Choroid plexus epithelial cell (primary cell): ENCODE measurements at regions not wholly inside any gene's neighbourhood (a gene's known extent, or its start where the extent isn't known, plus 50 kb on each side); places are given as distances from the start of the nearest gene placed in this dataset.

ENCODE experiments used
- DNase-seq: peaks from one replicate; pipeline ENCODE4 v3.0.0-alpha.2; 2010; ENCODE audit warnings: low read depth
- H3K4me3 ChIP-seq: 2 replicates; pipeline ENCODE4 v1.5.1; 2011; ENCODE audit warnings: low read depth, mild to moderate bottlenecking, control low read depth, low read length, moderate library complexity
- TF ChIP-seq, protein P1 (sequence below): conservative IDR thresholded peaks from 2 replicates; pipeline ENCODE4 v1.5.1; 2011; ENCODE audit warnings: low read depth, mild to moderate bottlenecking, control low read depth, inconsistent platforms, low read length, moderate library complexity

DNA sequence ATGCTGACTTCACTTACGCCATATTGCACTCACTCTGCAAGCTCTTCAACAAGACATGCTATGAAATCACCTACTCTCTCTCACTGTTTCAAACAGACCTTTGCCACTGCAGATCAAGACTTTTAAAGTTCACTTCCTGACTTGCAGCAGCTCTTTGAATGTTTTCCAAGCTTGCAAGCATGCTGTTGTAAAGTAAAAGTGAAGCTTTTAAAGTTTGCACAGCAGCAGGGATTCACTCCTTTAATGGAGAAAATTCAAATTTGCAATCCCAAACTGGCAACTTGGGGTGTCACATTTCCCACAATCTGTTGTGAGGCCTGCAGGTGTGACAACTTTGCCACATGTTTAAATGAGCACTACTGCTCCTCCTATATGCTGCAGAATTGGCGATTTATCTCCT lies 270.9 kb downstream of the ALX1 start:
- DNase-seq = peak; percentile 51
- TF ChIP-seq, protein P1, sequence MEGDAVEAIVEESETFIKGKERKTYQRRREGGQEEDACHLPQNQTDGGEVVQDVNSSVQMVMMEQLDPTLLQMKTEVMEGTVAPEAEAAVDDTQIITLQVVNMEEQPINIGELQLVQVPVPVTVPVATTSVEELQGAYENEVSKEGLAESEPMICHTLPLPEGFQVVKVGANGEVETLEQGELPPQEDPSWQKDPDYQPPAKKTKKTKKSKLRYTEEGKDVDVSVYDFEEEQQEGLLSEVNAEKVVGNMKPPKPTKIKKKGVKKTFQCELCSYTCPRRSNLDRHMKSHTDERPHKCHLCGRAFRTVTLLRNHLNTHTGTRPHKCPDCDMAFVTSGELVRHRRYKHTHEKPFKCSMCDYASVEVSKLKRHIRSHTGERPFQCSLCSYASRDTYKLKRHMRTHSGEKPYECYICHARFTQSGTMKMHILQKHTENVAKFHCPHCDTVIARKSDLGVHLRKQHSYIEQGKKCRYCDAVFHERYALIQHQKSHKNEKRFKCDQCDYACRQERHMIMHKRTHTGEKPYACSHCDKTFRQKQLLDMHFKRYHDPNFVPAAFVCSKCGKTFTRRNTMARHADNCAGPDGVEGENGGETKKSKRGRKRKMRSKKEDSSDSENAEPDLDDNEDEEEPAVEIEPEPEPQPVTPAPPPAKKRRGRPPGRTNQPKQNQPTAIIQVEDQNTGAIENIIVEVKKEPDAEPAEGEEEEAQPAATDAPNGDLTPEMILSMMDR = no peak
- no peak overlapping the region for H3K4me3 ChIP-seq

DNA sequence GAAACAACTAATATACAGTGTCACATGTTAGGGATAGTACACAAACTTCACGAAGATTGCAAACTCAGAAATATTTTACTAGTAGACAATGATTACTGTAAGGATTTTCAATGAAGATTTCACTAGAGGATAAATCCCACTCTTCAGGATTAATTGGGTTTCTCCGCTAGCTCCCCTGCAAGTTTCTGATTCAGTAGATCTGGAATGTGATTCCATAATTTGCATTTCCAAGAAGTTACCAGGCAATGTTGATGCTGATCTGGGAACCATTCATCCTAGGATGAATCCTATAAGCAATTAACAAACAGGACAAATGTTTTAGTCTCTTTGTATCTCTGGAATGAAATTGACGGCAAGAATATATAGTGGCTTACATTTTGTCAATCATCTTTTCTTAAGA lies 272.4 kb downstream of the ALX1 start:
- H3K4me3 ChIP-seq = no peak overlapping the region
- TF ChIP-seq, protein P1 = no peak
- no peak for DNase-seq

DNA sequence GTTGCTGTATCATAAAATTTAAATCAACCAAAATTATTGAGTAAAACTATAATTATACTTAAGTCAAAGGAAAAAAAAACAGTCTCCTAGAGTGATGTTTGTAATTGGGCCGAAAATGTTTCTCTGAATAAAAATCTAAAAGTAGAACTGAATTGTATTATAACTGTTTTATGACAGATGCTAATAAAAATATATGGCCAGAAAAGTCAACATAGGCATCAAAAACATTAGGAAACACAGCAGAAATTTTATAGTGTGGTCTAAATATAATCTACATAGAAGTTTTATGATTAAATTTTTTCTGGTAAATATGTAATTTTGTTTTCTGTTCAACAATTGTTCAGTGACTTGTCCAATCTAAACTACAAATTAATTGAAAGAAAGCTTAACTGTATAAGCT lies 277.8 kb downstream of the ALX1 start:
- TF ChIP-seq, protein P1 = no peak
- DNase-seq = no peak
- H3K4me3 ChIP-seq = no peak overlapping the region

DNA sequence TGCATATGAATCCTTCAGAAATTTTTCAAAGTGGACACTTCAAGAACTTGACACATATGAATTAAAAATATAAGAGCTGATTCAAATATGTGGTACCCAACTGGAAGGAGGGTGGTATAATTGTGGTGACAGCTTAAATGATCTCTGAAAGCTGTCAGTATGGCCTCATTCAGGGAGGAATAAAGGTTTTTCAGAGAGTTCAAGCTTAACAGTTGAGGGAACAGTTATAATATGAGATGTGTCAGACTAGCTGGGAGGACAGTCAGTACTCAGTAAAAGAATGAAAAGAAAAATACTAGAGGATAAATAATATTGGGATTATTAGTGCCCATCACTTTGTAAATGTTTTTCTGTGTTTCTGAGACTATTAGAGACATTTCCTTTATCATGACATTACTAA lies 277.5 kb downstream of the RASSF9 start:
- DNase-seq = no peak
- TF ChIP-seq, protein P1 = no peak
- H3K4me3 ChIP-seq = no peak overlapping the region

DNA sequence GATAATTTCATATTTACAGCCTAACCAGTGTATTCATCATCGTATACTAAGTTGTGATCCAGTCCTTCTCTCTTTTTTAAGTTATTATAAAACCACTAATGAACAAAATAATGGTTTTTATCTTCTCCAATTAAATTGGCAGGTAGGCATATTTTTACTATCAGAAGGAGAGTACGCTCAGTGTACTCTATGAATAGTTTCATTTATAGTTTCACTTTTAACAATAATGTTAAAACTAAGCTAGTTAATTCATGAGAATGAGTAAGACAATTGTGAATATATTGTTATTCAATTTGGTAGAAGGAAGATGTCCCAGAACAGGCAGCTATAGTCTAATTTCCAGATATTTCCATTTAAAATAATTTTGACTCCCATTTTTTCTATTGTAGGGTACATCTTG lies 277.1 kb downstream of the RASSF9 start:
- TF ChIP-seq, protein P1 = no peak
- no peak overlapping the region for H3K4me3 ChIP-seq
- DNase-seq = no peak

DNA sequence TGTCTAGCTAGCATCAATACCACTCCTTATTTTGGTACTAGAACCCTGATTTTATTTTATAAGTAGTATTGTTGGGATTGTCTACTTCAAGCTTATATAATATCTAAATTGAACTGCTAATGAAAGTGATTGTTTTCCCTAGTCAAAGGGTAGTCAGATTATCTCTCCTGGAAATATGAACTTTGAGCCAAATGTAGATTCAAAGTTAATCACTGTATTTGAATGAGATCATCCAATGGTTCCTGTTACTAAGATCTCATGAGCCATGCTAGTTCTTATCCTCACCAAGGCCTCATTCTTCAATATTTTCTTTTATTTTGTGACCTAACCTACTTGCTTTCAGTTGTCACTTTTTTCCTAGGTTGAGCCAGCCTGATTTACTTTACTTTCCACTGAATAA lies 276.7 kb downstream of the RASSF9 start:
- no peak overlapping the region for H3K4me3 ChIP-seq
- TF ChIP-seq, protein P1 = no peak
- DNase-seq = no peak

DNA sequence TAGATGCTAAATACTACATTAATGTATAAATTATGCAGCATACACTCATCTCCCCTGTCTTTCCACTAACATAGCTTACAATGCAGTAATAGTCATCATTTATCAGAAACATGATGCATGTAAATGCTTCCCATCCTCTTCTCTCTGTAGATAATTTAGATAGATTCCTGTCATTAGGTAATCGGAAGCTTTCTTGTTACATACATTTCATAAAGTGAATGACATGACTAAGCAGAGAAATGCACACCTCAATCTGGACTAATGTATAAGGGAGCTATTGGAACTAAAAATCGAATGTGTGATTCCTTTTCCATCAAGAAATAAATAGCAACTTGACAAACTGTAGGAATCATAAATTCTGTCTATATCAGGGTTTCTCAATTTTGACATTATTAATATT lies 273.4 kb downstream of the RASSF9 start:
- DNase-seq = no peak
- TF ChIP-seq, protein P1 = no peak
- no peak overlapping the region for H3K4me3 ChIP-seq
